ENCODE measurements at regions not wholly inside any gene's neighbourhood (a gene's known extent, or its start where the extent isn't known, plus 50 kb on each side); places are given as distances from the start of the nearest gene placed in this dataset.

GRCh38 chr9:129240581-129241211 lies 62.6 kb upstream of the IER5L start:
- no peak for DNase-seq (ENCODE audit: low read depth, low spot score)

- no peak for DNase-seq (ENCODE audit: low read depth, low spot score)
Measured at GRCh38 chr9:129239946-129240490, 62.0 kb upstream of the IER5L start.

- DNase-seq (ENCODE audit: low read depth, low spot score), result no peak
Measured at GRCh38 chr9:129237803-129238202, 59.7 kb upstream of the IER5L start.

- no peak for DNase-seq (ENCODE audit: low read depth, low spot score)
Measured at GRCh38 chr9:129237164-129237611, 59.1 kb upstream of the IER5L start.

- no peak for DNase-seq (ENCODE audit: low read depth, low spot score)
Measured at GRCh38 chr9:129236441-129237145, 58.5 kb upstream of the IER5L start.

GRCh38 chr9:129235931-129236331 lies 57.9 kb upstream of the IER5L start:
- DNase-seq (ENCODE audit: low read depth, low spot score), result no peak

GRCh38 chr9:129235041-129235930 lies 57.2 kb upstream of the IER5L start:
- DNase-seq (ENCODE audit: low read depth, low spot score), result no peak

GRCh38 chr9:129234491-129234890 lies 56.4 kb upstream of the IER5L start:
- DNase-seq (ENCODE audit: low read depth, low spot score), result no peak

GRCh38 chr9:129232839-129233591 lies 55.0 kb upstream of the IER5L start:
- no peak for DNase-seq (ENCODE audit: low read depth, low spot score)

GRCh38 chr9:129231759-129232158 lies 53.7 kb upstream of the IER5L start:
- no peak for DNase-seq (ENCODE audit: low read depth, low spot score)

- DNase-seq (ENCODE audit: low read depth, low spot score), result no peak
Measured at GRCh38 chr9:129231022-129231739, 53.1 kb upstream of the IER5L start.

GRCh38 chr9:129230302-129230701 lies 52.2 kb upstream of the IER5L start:
- no peak for DNase-seq (ENCODE audit: low read depth, low spot score)
